ENCODE measurements at regions not wholly inside any gene's neighbourhood (a gene's known extent, or its start where the extent isn't known, plus 50 kb on each side); places are given as distances from the start of the nearest gene placed in this dataset.

- intact Hi-C loops (cut with DNase I; ENCODE audit: low total_unique reads) = no loop called here
Measured at GRCh38 chr7:46939558-46939957, 642.4 kb downstream of the TNS3 start.

GRCh38 chr7:46939089-46939488 lies 642.8 kb downstream of the TNS3 start:
- intact Hi-C loops (cut with DNase I; ENCODE audit: low total_unique reads) = no loop called here
- DNase-seq = no peak

More at GRCh38 chr7:46939558-46939957, 642.4 kb downstream of the TNS3 start:
- no peaks in the 10 kb centered on the region for H3K27me3 ChIP-seq
- H3K4me3 ChIP-seq = no peak overlapping the region
- H3K27ac ChIP-seq = no peak overlapping the region
- DNase-seq = no peak
- H3K36me3 ChIP-seq = no peaks in the 10 kb centered on the region
- TF ChIP-seq CTCF (IDR thresholded peaks at IDR 0.05) (no peak), POLR2A (IDR thresholded peaks at IDR 0.05) (no peak)
- H3K9me3 ChIP-seq = no peaks in the 10 kb centered on the region
- no peaks in the 10 kb centered on the region for H3K4me1 ChIP-seq

GRCh38 chr7:46937826-46938225 lies 644.1 kb downstream of the TNS3 start:
- H3K9me3 ChIP-seq = no peaks in the 10 kb centered on the region
- H3K4me3 ChIP-seq = no peak overlapping the region
- H3K27ac ChIP-seq = no peak overlapping the region
- no peaks in the 10 kb centered on the region for H3K36me3 ChIP-seq
- no peaks in the 10 kb centered on the region for H3K27me3 ChIP-seq
- no peaks in the 10 kb centered on the region for H3K4me1 ChIP-seq
- DNase-seq = no peak
- intact Hi-C loops (cut with DNase I; ENCODE audit: low total_unique reads) = no loop called here
- no peak for TF ChIP-seq POLR2A (IDR thresholded peaks at IDR 0.05)
- no peak for TF ChIP-seq CTCF (IDR thresholded peaks at IDR 0.05)

More at GRCh38 chr7:46939089-46939488, 642.8 kb downstream of the TNS3 start:
- no peak for TF ChIP-seq CTCF (IDR thresholded peaks at IDR 0.05)
- no peak for TF ChIP-seq POLR2A (IDR thresholded peaks at IDR 0.05)
- Histone ChIP-seq H3K36me3 (no peaks in the 10 kb centered on the region), H3K4me3 (no peak overlapping the region), H3K27me3 (no peaks in the 10 kb centered on the region), H3K9me3 (no peaks in the 10 kb centered on the region), H3K4me1 (no peaks in the 10 kb centered on the region), H3K27ac (no peak overlapping the region)

GRCh38 chr7:46934198-46934825 lies 647.6 kb downstream of the TNS3 start:
- H3K27ac ChIP-seq = peak overlapping the region; percentile 42 to 75

More at GRCh38 chr7:46934198-46934825, 647.6 kb downstream of the TNS3 start:
- H3K4me1 ChIP-seq = peaks cover 0 to 4% of the 10 kb centered on the region in 2 donors
- H3K27me3 ChIP-seq = no peaks in the 10 kb centered on the region
- no peak for DNase-seq
- intact Hi-C loops (cut with DNase I; ENCODE audit: low total_unique reads) = no loop called here
- H3K9me3 ChIP-seq = no peaks in the 10 kb centered on the region
- TF ChIP-seq CTCF (IDR thresholded peaks at IDR 0.05) (no peak), POLR2A (IDR thresholded peaks at IDR 0.05) (no peak)
- no peak overlapping the region for H3K4me3 ChIP-seq
- H3K36me3 ChIP-seq = no peaks in the 10 kb centered on the region
